ENCODE measurements at regions not wholly inside any gene's neighbourhood (a gene's known extent, or its start where the extent isn't known, plus 50 kb on each side); places are given as distances from the start of the nearest gene placed in this dataset.

DNA sequence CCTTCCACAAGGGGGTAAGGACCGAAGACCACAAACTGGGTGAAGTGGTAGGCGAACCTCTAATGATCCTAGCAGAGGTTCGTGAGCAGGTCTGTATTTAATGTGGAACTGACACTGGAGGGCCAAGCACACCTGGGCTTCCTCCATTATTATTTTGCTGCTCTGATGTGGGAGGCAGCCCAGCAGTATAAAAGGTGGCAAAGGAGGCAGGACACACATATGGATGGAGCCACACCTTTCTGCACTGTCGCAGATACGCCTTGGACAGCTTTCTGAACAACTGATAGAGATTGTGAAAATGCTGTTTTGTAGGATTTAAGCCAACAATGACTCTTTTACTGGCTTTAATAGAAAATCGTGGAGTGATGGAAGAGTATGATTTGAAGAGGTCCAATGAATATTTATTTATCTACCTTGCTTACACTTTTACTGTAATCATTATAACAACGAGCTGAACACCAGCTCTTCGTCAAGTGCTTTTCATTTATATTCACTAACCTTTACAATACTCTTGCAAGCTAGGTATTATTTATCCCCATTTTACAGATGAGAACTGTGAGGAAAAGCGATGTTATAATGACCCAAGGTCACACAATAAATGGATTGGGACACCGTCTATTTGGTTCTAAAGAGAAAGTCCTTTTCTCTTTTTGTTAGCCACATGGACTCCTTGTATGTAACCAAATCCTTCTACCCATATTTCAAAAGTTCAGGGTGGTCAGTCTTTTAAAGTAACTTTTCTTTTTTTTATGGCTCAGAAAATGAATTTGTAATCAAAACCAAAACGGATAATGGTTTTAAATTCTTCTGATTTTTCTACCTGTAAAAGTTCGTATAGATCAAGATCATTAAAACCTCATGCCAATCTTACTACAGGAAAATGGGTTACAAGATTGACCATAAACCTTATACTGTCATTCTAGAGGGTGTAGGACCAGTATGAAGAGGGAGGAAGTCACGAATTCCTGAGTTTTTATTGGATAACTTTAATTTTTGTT, 116.9 kb downstream of the UTRN start:
- TF ChIP-seq, protein P1, sequence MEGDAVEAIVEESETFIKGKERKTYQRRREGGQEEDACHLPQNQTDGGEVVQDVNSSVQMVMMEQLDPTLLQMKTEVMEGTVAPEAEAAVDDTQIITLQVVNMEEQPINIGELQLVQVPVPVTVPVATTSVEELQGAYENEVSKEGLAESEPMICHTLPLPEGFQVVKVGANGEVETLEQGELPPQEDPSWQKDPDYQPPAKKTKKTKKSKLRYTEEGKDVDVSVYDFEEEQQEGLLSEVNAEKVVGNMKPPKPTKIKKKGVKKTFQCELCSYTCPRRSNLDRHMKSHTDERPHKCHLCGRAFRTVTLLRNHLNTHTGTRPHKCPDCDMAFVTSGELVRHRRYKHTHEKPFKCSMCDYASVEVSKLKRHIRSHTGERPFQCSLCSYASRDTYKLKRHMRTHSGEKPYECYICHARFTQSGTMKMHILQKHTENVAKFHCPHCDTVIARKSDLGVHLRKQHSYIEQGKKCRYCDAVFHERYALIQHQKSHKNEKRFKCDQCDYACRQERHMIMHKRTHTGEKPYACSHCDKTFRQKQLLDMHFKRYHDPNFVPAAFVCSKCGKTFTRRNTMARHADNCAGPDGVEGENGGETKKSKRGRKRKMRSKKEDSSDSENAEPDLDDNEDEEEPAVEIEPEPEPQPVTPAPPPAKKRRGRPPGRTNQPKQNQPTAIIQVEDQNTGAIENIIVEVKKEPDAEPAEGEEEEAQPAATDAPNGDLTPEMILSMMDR (IDR thresholded peaks at IDR 0.05), result no peak
- TF ChIP-seq EP300 (IDR thresholded peaks at IDR 0.05) (no peak), POLR2A (IDR thresholded peaks at IDR 0.05) (no peak), POLR2AphosphoS5 (IDR thresholded peaks at IDR 0.05) (no peak)
